Astrocyte (in vitro differentiated cells and primary cell): ENCODE measurements at regions not wholly inside any gene's neighbourhood (a gene's known extent, or its start where the extent isn't known, plus 50 kb on each side); places are given as distances from the start of the nearest gene placed in this dataset.

Experiments used
- EZH2 ChIP-seq: IDR thresholded peaks from 2 replicates; pipeline ENCODE4 v1.6.1; 2012; ENCODE audit warnings: mild to moderate bottlenecking, low read length, inconsistent platforms; ENCODE audit not compliant: insufficient read depth
- TF ChIP-seq, protein P1 (sequence below): IDR thresholded peaks from 2 replicates; pipeline ENCODE4 v1.5.1; 2011; ENCODE audit warnings: low read depth, mild to moderate bottlenecking, inconsistent platforms, low read length, moderate library complexity; ENCODE audit not compliant: insufficient read depth

DNA sequence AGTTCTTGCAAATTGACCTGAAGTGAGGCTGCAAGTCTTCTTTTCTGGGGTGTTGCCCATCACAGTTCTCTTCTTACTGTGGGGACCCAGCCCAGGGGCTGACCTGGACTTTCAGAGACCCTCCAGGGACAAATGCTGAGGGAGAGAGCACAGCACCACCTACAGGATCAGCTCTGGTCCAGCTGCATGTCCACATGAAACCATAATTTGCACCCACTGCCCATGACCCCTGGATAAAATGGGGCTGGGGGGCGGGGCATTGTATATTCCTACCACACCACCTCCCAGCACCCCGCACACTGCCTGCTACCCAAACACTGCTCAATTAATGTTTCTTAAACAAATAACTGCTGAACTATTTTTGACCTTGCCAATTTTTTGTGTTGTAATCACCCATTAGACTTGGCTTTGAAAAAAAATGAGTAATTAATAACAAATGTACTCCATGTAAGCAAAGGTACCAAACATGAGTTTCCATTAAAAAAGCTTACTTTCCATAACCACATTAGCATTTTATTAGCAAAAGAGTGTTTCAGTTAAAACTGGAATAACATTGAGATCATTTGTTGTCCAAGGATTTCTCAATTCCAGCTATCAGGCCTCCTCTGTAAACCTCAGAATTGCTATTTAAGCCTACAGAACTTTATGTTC is 168.0 kb upstream of the RAB4A start:
- TF ChIP-seq, protein P1, sequence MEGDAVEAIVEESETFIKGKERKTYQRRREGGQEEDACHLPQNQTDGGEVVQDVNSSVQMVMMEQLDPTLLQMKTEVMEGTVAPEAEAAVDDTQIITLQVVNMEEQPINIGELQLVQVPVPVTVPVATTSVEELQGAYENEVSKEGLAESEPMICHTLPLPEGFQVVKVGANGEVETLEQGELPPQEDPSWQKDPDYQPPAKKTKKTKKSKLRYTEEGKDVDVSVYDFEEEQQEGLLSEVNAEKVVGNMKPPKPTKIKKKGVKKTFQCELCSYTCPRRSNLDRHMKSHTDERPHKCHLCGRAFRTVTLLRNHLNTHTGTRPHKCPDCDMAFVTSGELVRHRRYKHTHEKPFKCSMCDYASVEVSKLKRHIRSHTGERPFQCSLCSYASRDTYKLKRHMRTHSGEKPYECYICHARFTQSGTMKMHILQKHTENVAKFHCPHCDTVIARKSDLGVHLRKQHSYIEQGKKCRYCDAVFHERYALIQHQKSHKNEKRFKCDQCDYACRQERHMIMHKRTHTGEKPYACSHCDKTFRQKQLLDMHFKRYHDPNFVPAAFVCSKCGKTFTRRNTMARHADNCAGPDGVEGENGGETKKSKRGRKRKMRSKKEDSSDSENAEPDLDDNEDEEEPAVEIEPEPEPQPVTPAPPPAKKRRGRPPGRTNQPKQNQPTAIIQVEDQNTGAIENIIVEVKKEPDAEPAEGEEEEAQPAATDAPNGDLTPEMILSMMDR = no peak
- no peak for TF ChIP-seq EZH2
